PC-3 (cell line): ENCODE measurements at regions not wholly inside any gene's neighbourhood (a gene's known extent, or its start where the extent isn't known, plus 50 kb on each side); places are given as distances from the start of the nearest gene placed in this dataset.
A peak's percentile ranks its signal among the peaks of the same experiment; 100 is the strongest.

Source experiments
- ATAC-seq: fragments of 200-7000 bp; cut with Tn5 transposase; 2 replicates; pipeline ENCODE4 v1.9.1; 2020; ENCODE audit warnings: mild to moderate bottlenecking, moderate library complexity
- BruUV-seq: library from RNA; stranded (reverse); fragments of 400-500 nt; replicated peaks from 2 replicates; lab custom pipeline; 2021; lab: Mats Ljungman, UMichigan
- CTCF ChIA-PET: fragments of 300-600 bp; sonication (Branson Sonifier 250); formaldehyde crosslinking; loops from one replicate; lab custom pipeline; 2022; ENCODE audit warnings: antibody characterized with exemption; lab: Charles Lee
- POLR2A ChIA-PET: fragments of 300-600 bp; sonication (Branson Sonifier 250); formaldehyde crosslinking; loops from one replicate; lab custom pipeline; 2022; ENCODE audit warnings: antibody characterized with exemption; ENCODE audit not compliant: unreplicated experiment; lab: Charles Lee
- DNase-seq: peaks from one replicate; pipeline ENCODE4 v3.0.0-alpha.2; 2015
- H2AFZ ChIP-seq: fragments of 300-600 bp; sonication (generic); 2 replicates; pipeline ENCODE4 v1.6.0; 2016; ENCODE audit warnings: antibody characterized with exemption, low read length
- H3F3A ChIP-seq: fragments of 300-600 bp; sonication (generic); one replicate; pipeline ENCODE4 v1.6.0; 2017; ENCODE audit warnings: antibody characterized with exemption, low read length, control low read depth, mild to moderate bottlenecking; ENCODE audit not compliant: unreplicated experiment
- H3K27ac ChIP-seq: fragments of 300-600 bp; sonication (generic); 2 replicates; pipeline ENCODE4 v1.5.1; 2016; ENCODE audit warnings: mild to moderate bottlenecking, low read length
- H3K27me3 ChIP-seq: fragments of 300-600 bp; sonication (generic); 2 replicates; pipeline ENCODE4 v1.6.1; 2016; ENCODE audit warnings: low read length, mixed read lengths
- H3K36me3 ChIP-seq: fragments of 300-600 bp; sonication (generic); 2 replicates; pipeline ENCODE4 v1.6.1; 2016; ENCODE audit warnings: low read depth, mixed run types, low read length, mixed read lengths
- H3K4me1 ChIP-seq: fragments of 300-600 bp; sonication (generic); 2 replicates; pipeline ENCODE4 v1.5.1; 2016; ENCODE audit warnings: low read length; ENCODE audit not compliant: insufficient read depth
- H3K4me2 ChIP-seq: fragments of 300-600 bp; sonication (generic); 2 replicates; pipeline ENCODE4 v1.6.0; 2016; ENCODE audit warnings: low read length
- H3K4me3 ChIP-seq: fragments of 300-600 bp; sonication (generic); 2 replicates; pipeline ENCODE4 v1.5.1; 2016; ENCODE audit warnings: mild to moderate bottlenecking, low read length, mixed read lengths
- H3K79me2 ChIP-seq: fragments of 300-600 bp; sonication (generic); 2 replicates; pipeline ENCODE4 v1.6.1; 2017; ENCODE audit warnings: low read length, mixed read lengths
- H3K9ac ChIP-seq: fragments of 300-600 bp; sonication (generic); 2 replicates; pipeline ENCODE4 v1.6.0; 2016; ENCODE audit warnings: mild to moderate bottlenecking, low read length
- H3K9me2 ChIP-seq: fragments of 300-600 bp; sonication (generic); replicated peaks from 2 replicates; pipeline ENCODE4 v1.6.1; 2016; ENCODE audit warnings: mixed run types, low read length, mixed read lengths
- H3K9me3 ChIP-seq: fragments of 300-600 bp; sonication (generic); 2 replicates; pipeline ENCODE4 v1.6.1; 2016; ENCODE audit warnings: low read length, mixed read lengths
- H4K20me1 ChIP-seq: fragments of 300-600 bp; sonication (generic); 2 replicates; pipeline ENCODE4 v1.6.1; 2016; ENCODE audit warnings: low read length, mixed read lengths
- CTCF ChIP-seq: fragments of 300-600 bp; sonication (generic); conservative IDR thresholded peaks from 2 replicates; pipeline ENCODE4 v1.5.1; 2017; ENCODE audit warnings: antibody characterized with exemption, low read depth, mild to moderate bottlenecking, low read length
- EZH2 ChIP-seq: fragments of 300-600 bp; sonication (generic); IDR thresholded peaks from one replicate; pipeline ENCODE4 v1.6.1; 2017; ENCODE audit warnings: antibody characterized with exemption, mild to moderate bottlenecking, low read length; ENCODE audit not compliant: unreplicated experiment
- EZH2phosphoT487 ChIP-seq: fragments of 300-600 bp; sonication (generic); IDR thresholded peaks from 2 replicates; pipeline ENCODE4 v1.6.1; 2018; ENCODE audit warnings: mild to moderate bottlenecking, antibody characterized with exemption, low read length, borderline replicate concordance
- intact Hi-C: fragments of 100-400 bp; cut with micrococcal nuclease; formaldehyde crosslinking; loops from 2 replicates; pipeline ENCODE4 v1.9.0; 2023

- Histone ChIP-seq H3F3A (no peaks in the 10 kb centered on the region), H4K20me1 (no peaks in the 10 kb centered on the region), H3K79me2 (no peaks in the 10 kb centered on the region), H3K27ac (no peak overlapping the region), H3K27me3 (no peaks in the 10 kb centered on the region), H2AFZ (no peak overlapping the region), H3K9me3 (no peaks in the 10 kb centered on the region), H3K4me2 (no peak overlapping the region), H3K4me1 (no peaks in the 10 kb centered on the region), H3K4me3 (no peak overlapping the region), H3K9ac (no peak overlapping the region), H3K9me2 (no peaks in the 10 kb centered on the region), H3K36me3 (no peaks in the 10 kb centered on the region)
- ATAC-seq (no peak), DNase-seq (no peak)
- ChIA-PET CTCF (no interaction called here), POLR2A (no interaction called here)
- no TSS peak for BruUV-seq
- TF ChIP-seq EZH2phosphoT487 (no peak), EZH2 (no peak), CTCF (no peak)
- intact Hi-C loops: no loop called here
Observed at GRCh38 chr5:168234133-168234532, 57.3 kb upstream of the WWC1 start.

- TF ChIP-seq CTCF (no peak), EZH2 (no peak), EZH2phosphoT487 (no peak)
- peak; percentile 13; the same call in 1 of the 2 replicates for ATAC-seq
- no peaks in the 10 kb centered on the region for H3K79me2 ChIP-seq
- H3K9me2 ChIP-seq: no peaks in the 10 kb centered on the region
- no peaks in the 10 kb centered on the region for H3K27me3 ChIP-seq
- no peak overlapping the region for H3K4me3 ChIP-seq
- no peaks in the 10 kb centered on the region for H3F3A ChIP-seq
- no peaks in the 10 kb centered on the region for H4K20me1 ChIP-seq
- H3K9ac ChIP-seq: no peak overlapping the region
- BruUV-seq: no TSS peak
- H3K9me3 ChIP-seq: no peaks in the 10 kb centered on the region
- H3K4me2 ChIP-seq: no peak overlapping the region
- intact Hi-C loops: no loop called here
- no peaks in the 10 kb centered on the region for H3K4me1 ChIP-seq
- ChIA-PET CTCF (no interaction called here), POLR2A (no interaction called here)
- no peaks in the 10 kb centered on the region for H3K36me3 ChIP-seq
- DNase-seq: no peak
- no peak overlapping the region for H3K27ac ChIP-seq
- H2AFZ ChIP-seq: peak overlapping the region; percentile 65
Observed at GRCh38 chr5:168238463-168238862, 53.0 kb upstream of the WWC1 start.

GRCh38 chr5:168239325-168239724 lies 52.1 kb upstream of the WWC1 start:
- CTCF ChIA-PET: no interaction called here
- no peaks in the 10 kb centered on the region for H3K9me2 ChIP-seq
- H3K27ac ChIP-seq: no peak overlapping the region
- H3K4me2 ChIP-seq: no peak overlapping the region
- intact Hi-C loops: no loop called here
- H3K9me3 ChIP-seq: no peaks in the 10 kb centered on the region
- H3K9ac ChIP-seq: no peak overlapping the region
- no peaks in the 10 kb centered on the region for H3K79me2 ChIP-seq
- no peaks in the 10 kb centered on the region for H4K20me1 ChIP-seq
- no TSS peak for BruUV-seq
- DNase-seq (no peak), ATAC-seq (no peak)
- H3K36me3 ChIP-seq: no peaks in the 10 kb centered on the region
- H3K27me3 ChIP-seq: no peaks in the 10 kb centered on the region
- no peak overlapping the region for H2AFZ ChIP-seq
- no peak overlapping the region for H3K4me3 ChIP-seq
- no peaks in the 10 kb centered on the region for H3K4me1 ChIP-seq
- POLR2A ChIA-PET: no interaction called here
- TF ChIP-seq EZH2 (no peak), CTCF (no peak), EZH2phosphoT487 (no peak)
- no peaks in the 10 kb centered on the region for H3F3A ChIP-seq
